ENCODE measurements at regions not wholly inside any gene's neighbourhood (a gene's known extent, or its start where the extent isn't known, plus 50 kb on each side); places are given as distances from the start of the nearest gene placed in this dataset.
A peak's percentile ranks its signal among the peaks of the same experiment; 100 is the strongest.
"Not testable (repeated sequence)": the region's sequence is repeated elsewhere in the genome, so short reads cannot be mapped to it uniquely, and the experiment has no call there.

DNA sequence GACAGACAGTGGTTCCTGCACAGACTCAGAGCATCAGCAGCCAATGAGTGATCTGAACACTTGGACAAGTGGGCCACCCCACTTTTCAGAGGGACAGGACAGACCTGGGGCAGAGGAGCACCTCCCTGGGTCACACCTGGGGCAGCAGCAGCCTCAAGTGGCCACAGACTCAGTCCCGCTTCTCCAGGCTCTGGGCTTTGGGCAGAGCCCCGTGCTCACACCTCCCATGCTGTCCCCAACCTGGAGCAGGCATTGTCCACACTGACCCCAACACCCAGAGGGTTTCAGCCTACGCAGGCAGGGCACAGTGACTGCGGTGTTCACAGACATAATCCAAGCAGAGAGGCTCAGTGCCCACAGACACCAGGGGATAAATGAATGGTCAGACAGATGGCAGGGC lies 135.5 kb upstream of the SFSWAP start:
- no peaks in the 10 kb centered on the region for H3K4me1 ChIP-seq (ENCODE audit: insufficient read depth, low read length)
- Mint-ChIP-seq H3K27ac (no peak overlapping the region), H3K36me3 (no peaks in the 10 kb centered on the region), H3K4me3 (no peak overlapping the region), H3K9me3 (no peaks in the 10 kb centered on the region), H3K27me3 (peaks cover 5% of the 10 kb centered on the region in 2 donors), H3K4me1 (no peaks in the 10 kb centered on the region)
- POLR2A ChIA-PET (ENCODE audit: partially characterized antibody): no interaction called here
- H3K27ac ChIP-seq (ENCODE audit: low read depth, low read length): no peak overlapping the region
- no peak overlapping the region for H3K4me3 ChIP-seq (ENCODE audit: low read length in 2 of 2)
- H3K36me3 ChIP-seq (ENCODE audit: insufficient read depth, low read length): no peaks in the 10 kb centered on the region
- intact Hi-C loops (cut with micrococcal nuclease): no loop called here
- H3K9me3 ChIP-seq (ENCODE audit: control insufficient read depth in 1 of 2, low read length in 2 of 2): no peaks in the 10 kb centered on the region
- CTCF ChIA-PET (ENCODE audit: partially characterized antibody): no interaction called here
- no peaks in the 10 kb centered on the region for H3K27me3 ChIP-seq (ENCODE audit: insufficient read depth, low read length)
- no peak for DNase-seq

- H3K36me3 Mint-ChIP-seq; CTCF ChIA-PET (ENCODE audit: partially characterized antibody); H3K27me3 Mint-ChIP-seq; POLR2A ChIA-PET (ENCODE audit: partially characterized antibody); intact Hi-C loops (cut with micrococcal nuclease); H3K9me3 ChIP-seq (ENCODE audit: control insufficient read depth in 1 of 2, low read length in 2 of 2); H3K4me3 Mint-ChIP-seq; H3K27ac ChIP-seq (ENCODE audit: low read depth, low read length); H3K27me3 ChIP-seq (ENCODE audit: insufficient read depth, low read length); H3K4me3 ChIP-seq (ENCODE audit: low read length in 2 of 2); H3K4me1 ChIP-seq (ENCODE audit: insufficient read depth, low read length); DNase-seq; H3K9me3 Mint-ChIP-seq; H3K4me1 Mint-ChIP-seq; H3K36me3 ChIP-seq (ENCODE audit: insufficient read depth, low read length): not testable (repeated sequence)
- peak overlapping the region in 2 of 7 donors; percentile 1 to 42 for H3K27ac Mint-ChIP-seq
These were observed 134.2 kb upstream of the SFSWAP start for GRCh38 chr12:131576734-131577133.

DNA sequence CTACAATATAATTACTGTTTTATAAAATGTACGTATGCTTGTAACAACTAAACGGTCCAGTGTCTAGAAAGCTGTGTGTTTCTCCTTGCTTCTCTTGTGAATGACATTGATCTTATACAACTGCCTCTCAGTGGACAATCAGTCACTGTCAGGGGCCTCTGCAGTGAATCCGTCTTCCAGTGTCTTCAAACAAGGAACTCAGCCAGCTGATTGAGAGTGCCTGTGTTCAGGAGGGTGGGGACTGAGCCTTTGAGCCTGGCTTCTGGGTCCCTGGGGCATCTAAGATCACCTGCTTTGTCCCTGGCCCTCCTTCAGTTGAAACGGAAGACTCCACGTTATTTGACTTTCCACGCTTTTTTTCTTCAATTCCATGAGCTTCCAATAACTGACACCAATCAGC lies 133.1 kb upstream of the SFSWAP start:
- no peaks in the 10 kb centered on the region for H3K9me3 Mint-ChIP-seq
- no peaks in the 10 kb centered on the region for H3K36me3 Mint-ChIP-seq
- no peaks in the 10 kb centered on the region for H3K27me3 ChIP-seq (ENCODE audit: insufficient read depth, low read length)
- H3K9me3 ChIP-seq (ENCODE audit: control insufficient read depth in 1 of 2, low read length in 2 of 2): no peaks in the 10 kb centered on the region
- intact Hi-C loops (cut with micrococcal nuclease): no loop called here
- H3K4me3 Mint-ChIP-seq: no peak overlapping the region
- H3K4me3 ChIP-seq (ENCODE audit: low read length in 2 of 2): no peak overlapping the region
- no peak for DNase-seq
- no peak overlapping the region for H3K27ac Mint-ChIP-seq
- POLR2A ChIA-PET (ENCODE audit: partially characterized antibody): no interaction called here
- H3K27me3 Mint-ChIP-seq: peaks cover 2 to 5% of the 10 kb centered on the region in 2 donors
- no peak overlapping the region for H3K27ac ChIP-seq (ENCODE audit: low read depth, low read length)
- no peaks in the 10 kb centered on the region for H3K36me3 ChIP-seq (ENCODE audit: insufficient read depth, low read length)
- CTCF ChIA-PET (ENCODE audit: partially characterized antibody): no interaction called here
- no peaks in the 10 kb centered on the region for H3K4me1 ChIP-seq (ENCODE audit: insufficient read depth, low read length)
- H3K4me1 Mint-ChIP-seq: peaks cover 0 to 5% (median 1%) of the 10 kb centered on the region in 4 donors

GRCh38 chr12:131578828-131579470 lies 131.9 kb upstream of the SFSWAP start:
- Histone ChIP-seq H3K9me3 (ENCODE audit: control insufficient read depth in 1 of 2, low read length in 2 of 2) (no peaks in the 10 kb centered on the region), H3K27me3 (ENCODE audit: insufficient read depth, low read length) (no peaks in the 10 kb centered on the region), H3K4me3 (ENCODE audit: low read length in 2 of 2) (no peak overlapping the region), H3K27ac (ENCODE audit: low read depth, low read length) (no peak overlapping the region), H3K4me1 (ENCODE audit: insufficient read depth, low read length) (no peaks in the 10 kb centered on the region), H3K36me3 (ENCODE audit: insufficient read depth, low read length) (no peaks in the 10 kb centered on the region)
- ChIA-PET POLR2A (ENCODE audit: partially characterized antibody) (no interaction called here), CTCF (ENCODE audit: partially characterized antibody) (no interaction called here)
- Mint-ChIP-seq H3K9me3 (no peaks in the 10 kb centered on the region), H3K27me3 (peaks cover 3 to 5% of the 10 kb centered on the region in 2 donors), H3K4me3 (no peak overlapping the region), H3K4me1 (peaks cover 0 to 7% (median 1%) of the 10 kb centered on the region in 4 donors), H3K36me3 (no peaks in the 10 kb centered on the region), H3K27ac (no peak overlapping the region)
- no peak for DNase-seq
- intact Hi-C loops (cut with micrococcal nuclease): no loop called here

- no peak overlapping the region for H3K4me3 Mint-ChIP-seq
- Histone ChIP-seq H3K4me3 (ENCODE audit: low read length in 2 of 2) (no peak overlapping the region), H3K4me1 (ENCODE audit: insufficient read depth, low read length) (no peaks in the 10 kb centered on the region), H3K27me3 (ENCODE audit: insufficient read depth, low read length) (no peaks in the 10 kb centered on the region), H3K9me3 (ENCODE audit: control insufficient read depth in 1 of 2, low read length in 2 of 2) (no peaks in the 10 kb centered on the region), H3K27ac (ENCODE audit: low read depth, low read length) (no peak overlapping the region), H3K36me3 (ENCODE audit: insufficient read depth, low read length) (no peaks in the 10 kb centered on the region)
- intact Hi-C loops (cut with micrococcal nuclease): no loop called here
- H3K4me1 Mint-ChIP-seq: peaks cover 0 to 7% (median 1%) of the 10 kb centered on the region in 4 donors
- ChIA-PET CTCF (ENCODE audit: partially characterized antibody) (no interaction called here), POLR2A (ENCODE audit: partially characterized antibody) (no interaction called here)
- H3K36me3 Mint-ChIP-seq: no peaks in the 10 kb centered on the region
- no peak for DNase-seq
- H3K27ac Mint-ChIP-seq: no peak overlapping the region
- H3K9me3 Mint-ChIP-seq: peaks cover 0 to 3% (median 0%) of the 10 kb centered on the region in 8 donors
- peaks cover 2 to 6% of the 10 kb centered on the region in 2 donors for H3K27me3 Mint-ChIP-seq
These were observed 127.7 kb upstream of the SFSWAP start for GRCh38 chr12:131583090-131583712.

DNA sequence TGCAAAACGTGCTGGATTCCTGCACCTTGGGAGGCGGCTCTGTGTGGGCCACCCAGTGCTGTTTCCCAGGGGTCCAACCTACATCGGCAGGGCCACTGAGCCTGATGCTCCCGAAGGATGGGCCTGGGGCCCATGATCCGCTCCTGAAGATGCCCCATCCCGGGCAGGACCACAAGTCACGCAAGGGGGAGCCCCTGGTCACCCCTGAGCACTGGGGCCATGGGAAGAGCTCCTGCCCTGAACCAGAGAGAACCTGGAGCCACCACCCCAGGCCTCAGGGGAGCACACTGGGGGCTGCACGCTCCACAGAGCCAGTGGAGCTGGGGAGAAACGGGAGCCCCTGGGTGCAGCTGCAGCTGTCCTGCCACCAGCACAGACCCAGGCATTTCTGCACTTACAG lies 124.6 kb upstream of the SFSWAP start:
- POLR2A ChIA-PET (ENCODE audit: partially characterized antibody): no interaction called here
- no peak overlapping the region for H3K4me3 ChIP-seq (ENCODE audit: low read length in 2 of 2)
- H3K27me3 Mint-ChIP-seq: peaks cover 0 to 4% of the 10 kb centered on the region in 2 donors
- no peaks in the 10 kb centered on the region for H3K36me3 Mint-ChIP-seq
- H3K27ac ChIP-seq (ENCODE audit: low read depth, low read length): no peak overlapping the region
- no peaks in the 10 kb centered on the region for H3K36me3 ChIP-seq (ENCODE audit: insufficient read depth, low read length)
- H3K4me3 Mint-ChIP-seq: no peak overlapping the region
- H3K4me1 ChIP-seq (ENCODE audit: insufficient read depth, low read length): no peaks in the 10 kb centered on the region
- peaks cover 0 to 3% (median 0%) of the 10 kb centered on the region in 8 donors for H3K9me3 Mint-ChIP-seq
- H3K27ac Mint-ChIP-seq: no peak overlapping the region
- H3K4me1 Mint-ChIP-seq: peaks cover 0 to 9% (median 2%) of the 10 kb centered on the region in 4 donors
- no peaks in the 10 kb centered on the region for H3K9me3 ChIP-seq (ENCODE audit: control insufficient read depth in 1 of 2, low read length in 2 of 2)
- intact Hi-C loops (cut with micrococcal nuclease): no loop called here
- CTCF ChIA-PET (ENCODE audit: partially characterized antibody): no interaction called here
- DNase-seq: no peak
- no peaks in the 10 kb centered on the region for H3K27me3 ChIP-seq (ENCODE audit: insufficient read depth, low read length)

- no peak overlapping the region for H3K4me3 Mint-ChIP-seq
- CTCF ChIA-PET (ENCODE audit: partially characterized antibody): interaction anchor here (1.0 kb wide), 1 partner anchor 12 kb away, joined by 3 read pairs; no protein-coding TSS in a partner anchor
- H3K4me1 ChIP-seq (ENCODE audit: insufficient read depth, low read length): no peaks in the 10 kb centered on the region
These were observed 124.1 kb upstream of the SFSWAP start for GRCh38 chr12:131586761-131587160.

More at GRCh38 chr12:131586761-131587160, 124.1 kb upstream of the SFSWAP start:
- Mint-ChIP-seq H3K27ac (no peak overlapping the region), H3K9me3 (peaks cover 0 to 3% (median 0%) of the 10 kb centered on the region in 8 donors), H3K4me1 (peaks cover 0 to 6% (median under 1%) of the 10 kb centered on the region in 4 donors), H3K36me3 (no peaks in the 10 kb centered on the region), H3K27me3 (peaks cover 0 to 4% of the 10 kb centered on the region in 2 donors)
- Histone ChIP-seq H3K9me3 (ENCODE audit: control insufficient read depth in 1 of 2, low read length in 2 of 2) (no peaks in the 10 kb centered on the region), H3K27me3 (ENCODE audit: insufficient read depth, low read length) (no peaks in the 10 kb centered on the region), H3K36me3 (ENCODE audit: insufficient read depth, low read length) (no peaks in the 10 kb centered on the region), H3K4me3 (ENCODE audit: low read length in 2 of 2) (no peak overlapping the region), H3K27ac (ENCODE audit: low read depth, low read length) (no peak overlapping the region)
- DNase-seq: no peak
- intact Hi-C loops (cut with micrococcal nuclease): no loop called here
- POLR2A ChIA-PET (ENCODE audit: partially characterized antibody): no interaction called here

All from CD4-positive, alpha-beta memory T cell (primary cell).